Hepatocyte (in vitro differentiated cells): ENCODE measurements at regions not wholly inside any gene's neighbourhood (a gene's known extent, or its start where the extent isn't known, plus 50 kb on each side); places are given as distances from the start of the nearest gene placed in this dataset.

ENCODE experiments used
- DNase-seq: peaks from one replicate; pipeline ENCODE4 v3.0.0-alpha.2; 2016; ENCODE audit warnings: low spot score
- H2AFZ ChIP-seq: fragments of 200-600 bp; sonication (generic); 2 replicates; pipeline ENCODE4 v1.6.0; 2016; ENCODE audit warnings: antibody characterized with exemption, mild to moderate bottlenecking
- H3K27ac ChIP-seq: fragments of 200-600 bp; sonication (generic); 2 replicates; pipeline ENCODE4 v1.5.1; 2016; ENCODE audit warnings: mild to moderate bottlenecking
- H3K27me3 ChIP-seq: fragments of 200-600 bp; sonication (generic); 2 replicates; pipeline ENCODE4 v1.6.1; 2016
- H3K36me3 ChIP-seq: fragments of 200-600 bp; sonication (generic); replicated peaks from 2 replicates; pipeline ENCODE4 v1.5.1; 2016; ENCODE audit warnings: low read depth; ENCODE audit not compliant: insufficient read depth
- H3K4me1 ChIP-seq: fragments of 200-600 bp; sonication (generic); 2 replicates; pipeline ENCODE4 v1.5.1; 2016; ENCODE audit warnings: mild to moderate bottlenecking, moderate library complexity; ENCODE audit not compliant: insufficient read depth
- H3K4me2 ChIP-seq: fragments of 200-600 bp; sonication (generic); 2 replicates; pipeline ENCODE4 v1.6.0; 2016
- H3K4me3 ChIP-seq: fragments of 200-600 bp; sonication (generic); 2 replicates; pipeline ENCODE4 v1.5.1; 2016; ENCODE audit warnings: mild to moderate bottlenecking
- H3K79me2 ChIP-seq: fragments of 200-600 bp; sonication (generic); 2 replicates; pipeline ENCODE4 v1.6.0; 2017; ENCODE audit warnings: mild to moderate bottlenecking
- H3K9me2 ChIP-seq: fragments of 200-600 bp; sonication (generic); replicated peaks from 2 replicates; pipeline ENCODE4 v1.6.0; 2017; ENCODE audit warnings: mild to moderate bottlenecking; ENCODE audit not compliant: insufficient read depth
- H3K9me3 ChIP-seq: fragments of 200-600 bp; sonication (generic); 2 replicates; pipeline ENCODE4 v1.5.1; 2016; ENCODE audit warnings: low read depth, mild to moderate bottlenecking
- H4K20me1 ChIP-seq: fragments of 200-600 bp; sonication (generic); 2 replicates; pipeline ENCODE4 v1.6.0; 2016; ENCODE audit warnings: mild to moderate bottlenecking; ENCODE audit not compliant: insufficient read depth, poor library complexity, severe bottlenecking
- EZH2 ChIP-seq: fragments of 200-600 bp; sonication (generic); IDR thresholded peaks from 2 replicates; pipeline ENCODE4 v1.6.1; 2016; ENCODE audit warnings: antibody characterized with exemption, mild to moderate bottlenecking, borderline replicate concordance
- EZH2phosphoT487 ChIP-seq: fragments of 200-600 bp; sonication (generic); IDR thresholded peaks from one replicate; pipeline ENCODE4 v1.6.1; 2018; ENCODE audit warnings: antibody characterized with exemption, mild to moderate bottlenecking, low read depth, moderate library complexity; ENCODE audit not compliant: unreplicated experiment, severe bottlenecking
- WGBS: methylation state at CpG from one replicate; pipeline ENCODE4 v1.1.6; 2016; ENCODE audit warnings: low lambda C conversion rate; ENCODE audit errors: missing lambda C conversion rate; 5-methylcytosine and 5-hydroxymethylcytosine counted together
- TF ChIP-seq, protein P1 (sequence below): fragments of 200-600 bp; sonication (generic); IDR thresholded peaks from 2 replicates; pipeline ENCODE4 v1.5.1; 2016; ENCODE audit warnings: antibody characterized with exemption, mild to moderate bottlenecking; ENCODE audit not compliant: poor library complexity

DNA sequence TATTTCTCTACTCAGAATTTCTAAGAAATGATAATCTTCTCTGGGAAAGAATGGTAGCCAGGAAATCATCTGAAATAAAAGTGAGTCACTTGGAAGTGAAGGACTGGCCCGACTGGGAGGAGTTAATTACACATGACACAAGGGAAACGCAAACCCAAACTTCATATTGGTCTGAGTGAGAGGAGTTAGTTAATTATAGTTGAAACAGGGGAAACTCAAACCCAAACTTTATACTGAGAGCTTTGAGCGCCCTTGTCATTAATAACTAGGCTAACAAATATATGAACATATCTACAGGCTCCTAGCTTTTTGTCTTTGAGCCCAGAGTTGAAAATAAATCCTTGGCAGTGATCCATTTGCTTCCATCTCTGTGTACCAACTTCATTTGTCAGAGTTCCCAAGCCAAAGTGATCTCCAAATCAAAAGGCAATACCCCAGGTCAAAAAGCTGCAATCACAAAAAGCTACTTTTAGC lies 187.8 kb upstream of the COL3A1 start:
- Histone ChIP-seq H4K20me1 (no peaks in the 10 kb centered on the region), H3K4me3 (no peak overlapping the region), H3K27me3 (no peaks in the 10 kb centered on the region), H3K9me3 (no peaks in the 10 kb centered on the region), H3K27ac (peak overlapping the region; percentile 89), H3K4me2 (peak overlapping the region; percentile 60), H3K4me1 (peaks cover 24% of the 10 kb centered on the region), H3K9me2 (no peaks in the 10 kb centered on the region), H3K36me3 (no peaks in the 10 kb centered on the region), H2AFZ (no peak overlapping the region), H3K79me2 (no peaks in the 10 kb centered on the region)
- 48% methylated on average over 3 of the region's 3 CpGs for WGBS
- TF ChIP-seq EZH2phosphoT487 (no peak), EZH2 (no peak)
- TF ChIP-seq, protein P1, sequence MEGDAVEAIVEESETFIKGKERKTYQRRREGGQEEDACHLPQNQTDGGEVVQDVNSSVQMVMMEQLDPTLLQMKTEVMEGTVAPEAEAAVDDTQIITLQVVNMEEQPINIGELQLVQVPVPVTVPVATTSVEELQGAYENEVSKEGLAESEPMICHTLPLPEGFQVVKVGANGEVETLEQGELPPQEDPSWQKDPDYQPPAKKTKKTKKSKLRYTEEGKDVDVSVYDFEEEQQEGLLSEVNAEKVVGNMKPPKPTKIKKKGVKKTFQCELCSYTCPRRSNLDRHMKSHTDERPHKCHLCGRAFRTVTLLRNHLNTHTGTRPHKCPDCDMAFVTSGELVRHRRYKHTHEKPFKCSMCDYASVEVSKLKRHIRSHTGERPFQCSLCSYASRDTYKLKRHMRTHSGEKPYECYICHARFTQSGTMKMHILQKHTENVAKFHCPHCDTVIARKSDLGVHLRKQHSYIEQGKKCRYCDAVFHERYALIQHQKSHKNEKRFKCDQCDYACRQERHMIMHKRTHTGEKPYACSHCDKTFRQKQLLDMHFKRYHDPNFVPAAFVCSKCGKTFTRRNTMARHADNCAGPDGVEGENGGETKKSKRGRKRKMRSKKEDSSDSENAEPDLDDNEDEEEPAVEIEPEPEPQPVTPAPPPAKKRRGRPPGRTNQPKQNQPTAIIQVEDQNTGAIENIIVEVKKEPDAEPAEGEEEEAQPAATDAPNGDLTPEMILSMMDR, result no peak
- DNase-seq, result peak; percentile 38

DNA sequence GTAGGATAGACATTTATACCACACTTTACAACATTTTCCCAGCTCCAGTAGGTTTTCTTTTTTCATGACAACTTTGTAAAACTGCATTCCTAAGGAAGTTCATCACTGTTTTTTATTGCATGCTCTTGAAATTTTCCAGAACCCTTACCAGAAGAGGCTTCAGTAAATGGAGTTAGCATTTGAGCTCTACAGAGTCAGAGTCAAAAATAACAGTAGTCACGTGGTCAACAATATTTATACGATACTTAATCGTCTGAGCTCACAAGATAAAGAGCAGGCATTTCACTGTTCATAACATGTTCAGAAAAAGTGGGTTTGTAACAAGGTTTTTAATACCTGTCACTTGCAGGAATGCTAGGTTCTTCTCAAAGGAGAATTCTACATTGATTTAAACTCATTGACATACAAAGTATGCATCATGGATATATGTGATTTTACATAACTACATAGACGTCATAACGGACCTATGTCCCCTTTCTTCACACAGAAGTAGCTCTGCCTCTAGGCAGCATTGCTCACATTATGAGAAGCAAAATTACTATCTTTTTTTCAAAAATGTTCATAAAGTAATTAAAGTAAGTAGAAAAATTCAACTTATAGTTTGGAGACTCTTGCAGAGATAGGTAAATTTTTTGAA lies 187.0 kb upstream of the COL3A1 start:
- H3K4me2 ChIP-seq, result peak overlapping the region; percentile 60
- H3K27ac ChIP-seq, result peak overlapping the region; percentile 89
- H4K20me1 ChIP-seq, result no peaks in the 10 kb centered on the region
- no peaks in the 10 kb centered on the region for H3K36me3 ChIP-seq
- WGBS, result 36% methylated on average over 5 of the region's 5 CpGs
- no peak overlapping the region for H2AFZ ChIP-seq
- peak; percentile 74 for DNase-seq
- no peak for TF ChIP-seq EZH2phosphoT487
- no peak for TF ChIP-seq EZH2
- TF ChIP-seq, protein P1, result no peak
- peaks cover 24% of the 10 kb centered on the region for H3K4me1 ChIP-seq
- no peaks in the 10 kb centered on the region for H3K9me2 ChIP-seq
- no peaks in the 10 kb centered on the region for H3K9me3 ChIP-seq
- no peaks in the 10 kb centered on the region for H3K79me2 ChIP-seq
- H3K4me3 ChIP-seq, result no peak overlapping the region
- no peaks in the 10 kb centered on the region for H3K27me3 ChIP-seq

DNA sequence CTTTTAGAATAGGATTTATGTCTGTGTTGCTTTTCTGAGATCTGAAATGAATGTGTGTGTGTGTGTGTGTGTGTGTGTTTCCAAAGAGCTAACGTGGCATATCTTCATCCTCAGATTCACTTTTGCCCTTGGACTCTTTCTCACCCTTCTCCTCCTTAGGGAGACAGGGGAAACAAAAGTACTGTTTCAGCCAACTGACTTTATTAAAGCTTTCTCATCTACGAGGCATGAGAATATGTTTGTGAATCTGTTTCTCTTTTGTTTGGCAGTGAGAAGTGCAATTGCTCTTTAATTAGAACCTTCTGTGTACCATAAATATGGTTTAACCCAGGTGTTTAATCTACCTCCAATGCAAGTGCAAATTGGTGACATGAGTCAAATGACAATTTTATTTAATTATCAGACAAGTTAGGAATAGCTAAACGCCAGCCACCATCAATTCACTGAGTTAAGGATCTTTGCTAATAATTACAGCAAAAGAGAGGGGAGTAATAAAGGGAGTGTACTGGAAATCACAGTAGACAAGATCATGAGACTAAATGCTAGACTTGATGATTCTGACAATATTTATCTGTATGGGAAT lies 186.4 kb upstream of the COL3A1 start:
- WGBS, result 39% methylated on average over 3 of the region's 3 CpGs
- Histone ChIP-seq H3K4me3 (no peak overlapping the region), H3K27ac (peak overlapping the region; percentile 89), H3K36me3 (no peaks in the 10 kb centered on the region), H3K27me3 (no peaks in the 10 kb centered on the region), H4K20me1 (no peaks in the 10 kb centered on the region), H3K79me2 (no peaks in the 10 kb centered on the region), H3K9me3 (no peaks in the 10 kb centered on the region), H3K4me1 (peaks cover 24% of the 10 kb centered on the region), H3K4me2 (peak overlapping the region; percentile 46), H3K9me2 (no peaks in the 10 kb centered on the region), H2AFZ (peak overlapping the region; percentile 4)
- TF ChIP-seq, protein P1, result no peak
- TF ChIP-seq EZH2, result no peak
- no peak for TF ChIP-seq EZH2phosphoT487
- DNase-seq, result peak; percentile 12
